Right cardiac atrium (tissue), 5 donors: ENCODE measurements at regions not wholly inside any gene's neighbourhood (a gene's known extent, or its start where the extent isn't known, plus 50 kb on each side); places are given as distances from the start of the nearest gene placed in this dataset.
"Not testable (repeated sequence)": the region's sequence is repeated elsewhere in the genome, so short reads cannot be mapped to it uniquely, and the experiment has no call there.

Source experiments
- ATAC-seq, 2 donors: fragments of 200-7000 bp; cut with Tn5 transposase; one replicate each; pipeline versions ENCODE4 v1.8.0 to v1.9.1; 2020; ENCODE audit warnings: moderate library complexity in 2 of 2, mild to moderate bottlenecking in 1 of 2
- DNase-seq, 3 donors: peaks; one replicate each; pipeline ENCODE4 v3.0.0-alpha.2; 2020
- H3K27ac ChIP-seq: one replicate; pipeline ENCODE4 v1.5.1; 2013; ENCODE audit warnings: mild to moderate bottlenecking, low read length, control low read depth, moderate library complexity
- H3K27me3 ChIP-seq: one replicate; pipeline ENCODE4 v1.6.1; 2013; ENCODE audit not compliant: control insufficient read depth, insufficient read depth
- H3K4me1 ChIP-seq: one replicate; pipeline ENCODE4 v1.6.1; 2013; ENCODE audit warnings: low read length; ENCODE audit not compliant: control insufficient read depth, insufficient read depth
- H3K4me3 ChIP-seq: one replicate; pipeline ENCODE4 v1.5.1; 2013; ENCODE audit warnings: low read length, control low read depth
- H3K9me3 ChIP-seq: one replicate; pipeline ENCODE4 v1.6.1; 2013; ENCODE audit warnings: low read length; ENCODE audit not compliant: control insufficient read depth
- WGBS: extraction: QIAGEN DNeasy Blood & Tissue Kit; methylation state at CpG from one replicate; pipeline ENCODE4 v1.1.7; 2013; 5-methylcytosine and 5-hydroxymethylcytosine counted together
- intact Hi-C, 4 donors: fragments of 100-400 bp; cut with DNase I; formaldehyde crosslinking; loops; one replicate each; pipeline versions ENCODE4 v1.11.0 to v1.14.0; 2022 to 2023
- donor health status: healthy with polysubstance abuse.
- donor health status: DM: no; HTN: yes; CAD: no.
- donor health status: DM: no; HTN: no; CAD: no.
- donor health status: DM: no; HTN: yes; CAD: no; lungs with severe emphysema.
- donor health status: DM: yes; HTN: yes; CAD: no.

- H3K4me3 ChIP-seq, intact Hi-C loops, ATAC-seq, H3K27me3 ChIP-seq, H3K9me3 ChIP-seq, DNase-seq, H3K4me1 ChIP-seq, H3K27ac ChIP-seq: not testable (repeated sequence)
- WGBS, result 79% methylated on average over 7 of the region's 7 CpGs
These were observed 117.0 kb downstream of the SDHAF3 start for GRCh38 chr7:97234494-97234893.

GRCh38 chr7:97246317-97246716 is 128.8 kb downstream of the SDHAF3 start:
- intact Hi-C loops, result no loop called here
- no peaks in the 10 kb centered on the region for H3K27me3 ChIP-seq
- ATAC-seq (no peak), DNase-seq (no peak)
- 70% methylated on average over 2 of the region's 2 CpGs for WGBS
- H3K27ac ChIP-seq, result no peak overlapping the region
- H3K4me1 ChIP-seq, result no peaks in the 10 kb centered on the region
- H3K9me3 ChIP-seq, result no peaks in the 10 kb centered on the region
- no peak overlapping the region for H3K4me3 ChIP-seq

GRCh38 chr7:97258187-97258586 is 140.7 kb downstream of the SDHAF3 start:
- H3K27me3 ChIP-seq, H3K27ac ChIP-seq, intact Hi-C loops, H3K4me3 ChIP-seq, DNase-seq, H3K9me3 ChIP-seq, H3K4me1 ChIP-seq, ATAC-seq: not testable (repeated sequence)
- 85% methylated on average over 1 of the region's 3 CpGs for WGBS

- Histone ChIP-seq H3K4me1 (no peaks in the 10 kb centered on the region), H3K9me3 (no peaks in the 10 kb centered on the region), H3K27ac (no peak overlapping the region), H3K27me3 (no peaks in the 10 kb centered on the region), H3K4me3 (no peak overlapping the region)
- intact Hi-C loops, result no loop called here
- ATAC-seq, result peak in 1 of 2 donors; percentile 84
- no peak for DNase-seq
These were observed 152.2 kb downstream of the SDHAF3 start for GRCh38 chr7:97269741-97270140.

- WGBS, result 69% methylated on average over 1 of the region's 1 CpG
These were observed 152.8 kb downstream of the SDHAF3 start for GRCh38 chr7:97270280-97270679.

GRCh38 chr7:97271619-97272018 is 154.1 kb downstream of the SDHAF3 start:
- H3K27me3 ChIP-seq, result no peaks in the 10 kb centered on the region
- ATAC-seq (no peak), DNase-seq (no peak)
- H3K4me1 ChIP-seq, result no peaks in the 10 kb centered on the region
- H3K4me3 ChIP-seq, result no peak overlapping the region
- intact Hi-C loops, result no loop called here
- H3K27ac ChIP-seq, result no peak overlapping the region
- H3K9me3 ChIP-seq, result no peaks in the 10 kb centered on the region
- 78% methylated on average over 4 of the region's 4 CpGs for WGBS

More at GRCh38 chr7:97270280-97270679, 152.8 kb downstream of the SDHAF3 start:
- H3K27ac ChIP-seq, result no peak overlapping the region
- H3K4me1 ChIP-seq, result no peaks in the 10 kb centered on the region
- intact Hi-C loops, result no loop called here
- DNase-seq (no peak), ATAC-seq (no peak)
- H3K27me3 ChIP-seq, result no peaks in the 10 kb centered on the region
- no peaks in the 10 kb centered on the region for H3K9me3 ChIP-seq
- no peak overlapping the region for H3K4me3 ChIP-seq

- ATAC-seq, result no peak
These were observed 154.9 kb downstream of the SDHAF3 start for GRCh38 chr7:97272237-97272975.

GRCh38 chr7:97275475-97275874 is 158.0 kb downstream of the SDHAF3 start:
- H3K27me3 ChIP-seq, result no peaks in the 10 kb centered on the region
- no peaks in the 10 kb centered on the region for H3K9me3 ChIP-seq

More at GRCh38 chr7:97272237-97272975, 154.9 kb downstream of the SDHAF3 start:
- 67% methylated on average over 7 of the region's 7 CpGs for WGBS
- Histone ChIP-seq H3K4me3 (no peak overlapping the region), H3K9me3 (no peaks in the 10 kb centered on the region), H3K4me1 (no peaks in the 10 kb centered on the region), H3K27me3 (no peaks in the 10 kb centered on the region), H3K27ac (no peak overlapping the region)
- intact Hi-C loops, result no loop called here
- DNase-seq, result no peak

GRCh38 chr7:97280950-97281349 is 163.5 kb downstream of the SDHAF3 start:
- H3K4me1 ChIP-seq, result no peaks in the 10 kb centered on the region
- no peaks in the 10 kb centered on the region for H3K9me3 ChIP-seq
- DNase-seq, result no peak
- no peak overlapping the region for H3K4me3 ChIP-seq
- WGBS, result 81% methylated on average over 5 of the region's 5 CpGs
- no peak for ATAC-seq
- intact Hi-C loops, result loop anchor here in 1 of 4 donors (1.0 kb wide), 1 partner anchor 7 kb away; no protein-coding TSS in a partner anchor
- H3K27ac ChIP-seq, result no peak overlapping the region
- H3K27me3 ChIP-seq, result no peaks in the 10 kb centered on the region

More at GRCh38 chr7:97275475-97275874, 158.0 kb downstream of the SDHAF3 start:
- no peak overlapping the region for H3K4me3 ChIP-seq
- DNase-seq, result no peak
- no peaks in the 10 kb centered on the region for H3K4me1 ChIP-seq
- H3K27ac ChIP-seq, result no peak overlapping the region
- no peak for ATAC-seq
- WGBS, result 88% methylated on average over 2 of the region's 2 CpGs
- intact Hi-C loops, result no loop called here

GRCh38 chr7:97285348-97285747 is 167.8 kb downstream of the SDHAF3 start:
- no peaks in the 10 kb centered on the region for H3K27me3 ChIP-seq
- intact Hi-C loops, result no loop called here
- H3K27ac ChIP-seq, result no peak overlapping the region
- WGBS, result 47% methylated on average over 2 of the region's 2 CpGs
- H3K9me3 ChIP-seq, result no peaks in the 10 kb centered on the region
- ATAC-seq, result no peak
- no peaks in the 10 kb centered on the region for H3K4me1 ChIP-seq
- DNase-seq, result no peak
- no peak overlapping the region for H3K4me3 ChIP-seq

GRCh38 chr7:97293031-97293430 is 175.5 kb downstream of the SDHAF3 start:
- H3K27ac ChIP-seq, result no peak overlapping the region
- H3K27me3 ChIP-seq, result no peaks in the 10 kb centered on the region
- no peaks in the 10 kb centered on the region for H3K9me3 ChIP-seq
- H3K4me1 ChIP-seq, result no peaks in the 10 kb centered on the region
- H3K4me3 ChIP-seq, result no peak overlapping the region
- DNase-seq, result no peak
- intact Hi-C loops, result no loop called here
- no peak for ATAC-seq
- 67% methylated on average over 3 of the region's 3 CpGs for WGBS

- intact Hi-C loops, result no loop called here
These were observed 181.1 kb downstream of the SDHAF3 start for GRCh38 chr7:97298561-97298960.

More at GRCh38 chr7:97298561-97298960, 181.1 kb downstream of the SDHAF3 start:
- ATAC-seq, result no peak
- H3K4me1 ChIP-seq, result no peaks in the 10 kb centered on the region
- H3K9me3 ChIP-seq, result no peaks in the 10 kb centered on the region
- H3K27me3 ChIP-seq, result no peaks in the 10 kb centered on the region
- H3K4me3 ChIP-seq, result no peak overlapping the region
- 81% methylated on average over 2 of the region's 2 CpGs for WGBS
- no peak overlapping the region for H3K27ac ChIP-seq
- DNase-seq, result no peak
